Mesendoderm (in vitro differentiated cells): ENCODE measurements at regions not wholly inside any gene's neighbourhood (a gene's known extent, or its start where the extent isn't known, plus 50 kb on each side); places are given as distances from the start of the nearest gene placed in this dataset.
"Not testable (repeated sequence)": the region's sequence is repeated elsewhere in the genome, so short reads cannot be mapped to it uniquely, and the experiment has no call there.

Experiments
- DNase-seq: peaks from one replicate; pipeline ENCODE4 v3.0.0; 2013
- H2AK5ac ChIP-seq: 2 replicates; pipeline ENCODE4 v1.6.1; 2013; ENCODE audit warnings: low read length, inconsistent platforms
- H2BK120ac ChIP-seq: 2 replicates; pipeline ENCODE4 v1.6.1; 2013; ENCODE audit warnings: low read depth, mild to moderate bottlenecking, low read length, moderate library complexity, mixed read lengths
- H2BK15ac ChIP-seq: replicated peaks from 2 replicates; pipeline ENCODE4 v1.6.1; 2013; ENCODE audit warnings: low read depth, mild to moderate bottlenecking, moderate library complexity
- H2BK5ac ChIP-seq: 2 replicates; pipeline ENCODE4 v1.6.1; 2013; ENCODE audit warnings: low read length, inconsistent platforms
- H3K18ac ChIP-seq: 2 replicates; pipeline ENCODE4 v1.6.1; 2013; ENCODE audit warnings: mild to moderate bottlenecking, low read length, mixed read lengths
- H3K23ac ChIP-seq: one replicate; pipeline ENCODE4 v1.6.1; 2013; ENCODE audit warnings: low read length
- H3K27ac ChIP-seq: 2 replicates; pipeline ENCODE4 v1.5.1; 2013; ENCODE audit warnings: low read depth, mild to moderate bottlenecking, inconsistent platforms, low read length, moderate library complexity
- H3K27me3 ChIP-seq: 2 replicates; pipeline ENCODE4 v1.6.1; 2013; ENCODE audit warnings: low read length, control low read depth, mild to moderate bottlenecking, inconsistent platforms; ENCODE audit not compliant: insufficient read depth, poor library complexity
- H3K36me3 ChIP-seq: 2 replicates; pipeline ENCODE4 v1.6.1; 2013; ENCODE audit warnings: low read length, inconsistent platforms; ENCODE audit not compliant: control insufficient read depth, insufficient read depth
- H3K4ac ChIP-seq: one replicate; pipeline ENCODE4 v1.6.1; 2013; ENCODE audit warnings: low read depth, mild to moderate bottlenecking, low read length, moderate library complexity
- H3K4me1 ChIP-seq: 2 replicates; pipeline ENCODE4 v1.6.1; 2013; ENCODE audit warnings: low read depth, low read length, inconsistent platforms; ENCODE audit not compliant: control insufficient read depth
- H3K4me2 ChIP-seq: 2 replicates; pipeline ENCODE4 v1.6.1; 2013; ENCODE audit warnings: low read length
- H3K4me3 ChIP-seq: 2 replicates; pipeline ENCODE4 v1.5.1; 2013; ENCODE audit warnings: mild to moderate bottlenecking, low read length
- H3K56ac ChIP-seq: one replicate; pipeline ENCODE4 v1.6.1; 2013; ENCODE audit warnings: low read length
- H3K79me1 ChIP-seq: 2 replicates; pipeline ENCODE4 v1.6.1; 2013; ENCODE audit warnings: low read length, inconsistent platforms
- H3K79me2 ChIP-seq: 2 replicates; pipeline ENCODE4 v1.6.1; 2013; ENCODE audit warnings: mild to moderate bottlenecking, low read length; ENCODE audit not compliant: control insufficient read depth, insufficient read depth
- H3K9ac ChIP-seq: 2 replicates; pipeline ENCODE4 v1.6.1; 2013; ENCODE audit warnings: low read length, inconsistent platforms
- H4K5ac ChIP-seq: one replicate; pipeline ENCODE4 v1.6.1; 2013; ENCODE audit warnings: low read length
- H4K8ac ChIP-seq: one replicate; pipeline ENCODE4 v1.6.1; 2013; ENCODE audit warnings: low read depth, mild to moderate bottlenecking, control low read depth, low read length, moderate library complexity
- WGBS: extraction: QIAGEN DNeasy Blood & Tissue Kit; methylation state at CpG from one replicate; pipeline ENCODE4 v1.1.7; 2013; ENCODE audit warnings: low lambda C conversion rate, missing lambda C conversion rate; ENCODE audit not compliant: insufficient coverage; ENCODE audit errors: extremely low coverage; 5-methylcytosine and 5-hydroxymethylcytosine counted together

DNA sequence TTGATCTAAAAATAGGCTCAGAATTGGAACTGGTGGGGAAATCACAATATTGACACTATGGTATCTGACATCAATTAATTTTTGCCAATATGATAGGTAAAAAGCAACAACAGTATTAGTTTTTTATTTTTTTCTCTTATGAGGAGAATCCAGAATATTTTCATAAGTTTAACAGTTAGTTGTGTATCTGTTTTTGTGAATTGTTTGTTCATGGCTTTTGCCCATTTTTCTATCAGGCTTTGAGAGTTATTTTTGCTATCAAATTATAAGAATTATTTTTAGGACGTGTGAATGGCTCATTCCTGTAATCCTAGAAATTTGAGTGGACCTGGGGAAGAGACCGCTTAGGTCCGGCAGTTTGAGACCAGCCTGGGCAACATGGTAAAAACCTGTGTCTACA is 608.6 kb upstream of the ADGRB3 start:
- no peak overlapping the region for H3K56ac ChIP-seq
- no peaks in the 10 kb centered on the region for H3K36me3 ChIP-seq
- no peak overlapping the region for H3K27ac ChIP-seq
- no peaks in the 10 kb centered on the region for H3K27me3 ChIP-seq
- H3K23ac ChIP-seq = no peak overlapping the region
- H2BK5ac ChIP-seq = no peak overlapping the region
- H3K4me1 ChIP-seq = no peaks in the 10 kb centered on the region
- no peak overlapping the region for H2AK5ac ChIP-seq
- no peak overlapping the region for H4K5ac ChIP-seq
- no peak overlapping the region for H2BK15ac ChIP-seq
- no peak overlapping the region for H4K8ac ChIP-seq
- H3K79me2 ChIP-seq = no peaks in the 10 kb centered on the region
- H2BK120ac ChIP-seq = no peak overlapping the region
- H3K9ac ChIP-seq = no peak overlapping the region
- no peaks in the 10 kb centered on the region for H3K79me1 ChIP-seq
- WGBS = no CpG with 5 or more reads among the region's 3 CpGs
- no peak overlapping the region for H3K4me2 ChIP-seq
- DNase-seq = no peak
- no peak overlapping the region for H3K18ac ChIP-seq
- H3K4ac ChIP-seq = no peak overlapping the region
- H3K4me3 ChIP-seq = no peak overlapping the region

DNA sequence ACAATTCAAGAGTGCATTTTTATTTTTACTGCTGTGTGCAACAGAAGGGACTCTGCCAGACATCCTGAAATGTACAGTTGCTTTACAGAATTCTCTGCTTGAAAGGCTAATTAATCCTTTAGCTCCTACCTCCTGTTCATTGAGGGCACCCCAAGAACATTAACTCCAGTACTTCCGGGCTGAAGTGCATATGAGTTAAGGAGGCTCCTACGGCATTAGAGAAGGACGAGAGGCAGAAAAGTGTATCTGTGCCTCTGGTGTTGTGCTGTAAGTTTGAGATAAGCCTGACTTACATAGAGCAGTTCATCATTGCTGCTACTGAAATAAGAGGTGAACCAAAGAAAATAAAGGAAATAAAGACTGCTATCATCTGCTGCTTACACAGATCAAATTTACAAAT is 609.3 kb upstream of the ADGRB3 start:
- Histone ChIP-seq H3K4ac (no peak overlapping the region), H2BK120ac (no peak overlapping the region), H3K18ac (no peak overlapping the region), H3K27me3 (no peaks in the 10 kb centered on the region), H3K4me1 (no peaks in the 10 kb centered on the region), H3K27ac (no peak overlapping the region), H2BK5ac (no peak overlapping the region), H3K4me3 (no peak overlapping the region), H3K4me2 (no peak overlapping the region), H2BK15ac (no peak overlapping the region), H3K9ac (no peak overlapping the region), H4K8ac (no peak overlapping the region), H3K79me2 (no peaks in the 10 kb centered on the region), H3K36me3 (no peaks in the 10 kb centered on the region), H2AK5ac (no peak overlapping the region), H3K56ac (no peak overlapping the region), H3K79me1 (no peaks in the 10 kb centered on the region), H3K23ac (no peak overlapping the region), H4K5ac (no peak overlapping the region)
- WGBS = no CpG with 5 or more reads among the region's 3 CpGs
- no peak for DNase-seq

DNA sequence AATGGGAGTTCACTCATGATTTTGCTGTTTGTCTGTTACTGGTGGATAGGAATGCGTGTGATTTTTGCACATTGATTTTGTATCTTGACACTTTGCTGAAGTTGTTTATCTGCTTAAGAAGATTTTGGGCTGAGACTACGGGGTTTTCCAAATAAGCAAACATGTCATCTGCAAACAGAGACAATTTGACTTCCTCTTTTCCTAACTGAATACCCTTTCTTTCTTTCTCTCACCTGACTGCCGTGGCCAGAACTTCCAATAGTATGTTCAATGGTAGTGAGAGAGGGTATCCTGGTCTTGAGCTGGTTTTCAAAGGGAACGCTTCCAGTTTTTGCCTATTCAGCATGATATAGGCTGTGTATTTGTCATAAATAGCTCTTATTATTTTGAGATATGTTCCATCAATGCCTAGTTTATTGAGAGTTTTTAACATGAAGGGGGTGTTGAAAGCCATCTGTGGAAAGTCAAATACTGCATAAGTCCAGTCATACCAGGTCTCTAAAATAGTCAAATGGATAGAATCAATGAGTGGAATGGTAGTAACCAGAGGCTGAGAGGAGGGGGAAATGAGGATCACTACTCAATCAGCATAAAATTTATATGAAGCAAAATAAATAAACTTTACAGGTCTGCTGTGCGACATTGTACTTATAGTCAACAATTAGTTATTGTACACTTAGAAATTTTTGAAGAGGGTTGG is 610.4 kb upstream of the ADGRB3 start:
- Histone ChIP-seq H2AK5ac (no peak overlapping the region), H3K23ac (no peak overlapping the region), H3K4ac (no peak overlapping the region), H4K5ac (no peak overlapping the region), H3K36me3 (no peaks in the 10 kb centered on the region), H3K4me1 (no peaks in the 10 kb centered on the region), H3K27ac (no peak overlapping the region), H3K4me3 (no peak overlapping the region), H3K18ac (no peak overlapping the region), H3K4me2 (no peak overlapping the region), H2BK120ac (no peak overlapping the region), H3K79me2 (no peaks in the 10 kb centered on the region), H3K27me3 (no peaks in the 10 kb centered on the region), H2BK5ac (no peak overlapping the region), H3K9ac (no peak overlapping the region), H4K8ac (no peak overlapping the region), H3K79me1 (no peaks in the 10 kb centered on the region), H3K56ac (no peak overlapping the region), H2BK15ac (no peak overlapping the region)
- no CpG with 5 or more reads among the region's 5 CpGs for WGBS
- DNase-seq = no peak

DNA sequence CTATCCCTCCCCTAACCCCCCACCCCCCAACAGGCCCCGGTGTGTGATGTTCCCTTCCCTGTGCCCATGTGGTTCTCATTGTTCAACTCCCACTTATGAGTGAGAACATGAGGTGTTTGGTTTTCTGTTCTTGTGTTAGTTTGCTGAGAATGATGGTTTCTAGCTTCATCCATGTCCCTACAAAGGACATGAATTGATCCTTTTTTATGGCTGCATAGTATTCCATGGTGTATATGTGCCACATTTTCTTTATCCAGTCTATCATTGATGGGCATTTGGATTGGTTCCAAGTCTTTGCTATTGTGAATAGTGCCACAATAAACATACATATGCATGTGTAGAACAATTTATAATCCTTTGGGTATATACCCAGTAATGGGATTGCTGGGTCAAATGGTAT is 612.1 kb upstream of the ADGRB3 start:
- not testable (repeated sequence) for H2AK5ac ChIP-seq, H3K27me3 ChIP-seq, H3K4me3 ChIP-seq, H3K4me1 ChIP-seq, H2BK15ac ChIP-seq, H3K9ac ChIP-seq, H2BK120ac ChIP-seq, H3K36me3 ChIP-seq, H3K23ac ChIP-seq, H3K79me1 ChIP-seq, H3K79me2 ChIP-seq, H3K4me2 ChIP-seq, H3K56ac ChIP-seq, H3K4ac ChIP-seq, H4K8ac ChIP-seq, H3K27ac ChIP-seq, H2BK5ac ChIP-seq, DNase-seq, H4K5ac ChIP-seq, H3K18ac ChIP-seq
- WGBS = no CpG with 5 or more reads among the region's 1 CpG

DNA sequence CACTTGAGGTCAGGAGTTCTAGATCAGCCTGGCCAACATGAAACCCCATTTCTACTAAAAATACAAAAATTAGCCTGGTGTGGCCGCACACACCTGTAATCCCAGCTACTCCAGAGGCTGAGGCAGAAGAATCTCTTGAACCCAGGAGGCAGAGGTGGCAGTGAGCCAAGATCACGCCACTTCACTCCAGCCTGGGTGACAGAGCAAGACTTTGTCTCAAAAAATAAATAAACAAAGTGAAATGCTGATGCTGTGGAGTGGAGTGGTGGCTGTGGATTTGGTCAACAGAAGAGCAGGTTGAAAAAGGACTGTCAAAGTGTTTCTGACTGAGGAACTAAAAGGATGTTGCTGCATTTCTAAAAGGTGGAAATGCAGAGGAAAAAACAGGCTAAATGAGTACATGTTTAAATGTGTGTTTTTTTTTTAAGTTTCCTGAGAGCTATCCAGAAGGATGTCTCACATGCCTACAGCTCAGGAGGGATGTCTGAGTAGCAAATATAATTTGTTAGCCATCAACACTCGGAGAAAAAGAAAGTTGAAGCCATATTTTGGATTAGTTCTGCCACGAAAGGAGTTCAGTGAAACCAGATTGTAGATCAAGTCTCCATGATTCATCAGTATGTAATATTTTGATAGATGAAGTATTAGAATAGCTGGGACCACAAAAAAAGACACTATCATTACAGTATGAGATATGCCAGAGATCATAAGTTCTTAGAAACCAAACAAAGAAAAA is 621.1 kb upstream of the ADGRB3 start:
- H3K79me2 ChIP-seq = no peaks in the 10 kb centered on the region
- no peak overlapping the region for H3K27ac ChIP-seq
- DNase-seq = no peak
- no peaks in the 10 kb centered on the region for H3K36me3 ChIP-seq
- H2BK120ac ChIP-seq = no peak overlapping the region
- H3K4me2 ChIP-seq = no peak overlapping the region
- no peaks in the 10 kb centered on the region for H3K79me1 ChIP-seq
- H4K5ac ChIP-seq = no peak overlapping the region
- H2BK5ac ChIP-seq = no peak overlapping the region
- H2BK15ac ChIP-seq = no peak overlapping the region
- no peak overlapping the region for H2AK5ac ChIP-seq
- no peak overlapping the region for H3K18ac ChIP-seq
- no peak overlapping the region for H3K23ac ChIP-seq
- H3K4ac ChIP-seq = no peak overlapping the region
- H3K27me3 ChIP-seq = no peaks in the 10 kb centered on the region
- no peaks in the 10 kb centered on the region for H3K4me1 ChIP-seq
- no peak overlapping the region for H3K4me3 ChIP-seq
- H3K56ac ChIP-seq = no peak overlapping the region
- no peak overlapping the region for H3K9ac ChIP-seq
- no peak overlapping the region for H4K8ac ChIP-seq
- no CpG with 5 or more reads among the region's 4 CpGs for WGBS
